GM18498 (cell line): ENCODE measurements at regions not wholly inside any gene's neighbourhood (a gene's known extent, or its start where the extent isn't known, plus 50 kb on each side); places are given as distances from the start of the nearest gene placed in this dataset.
"Not testable (repeated sequence)": the region's sequence is repeated elsewhere in the genome, so short reads cannot be mapped to it uniquely, and the experiment has no call there.

Experiments used
- ATAC-seq: cut with Tn5 transposase; IDR thresholded peaks from one replicate; pipeline ENCODE4 v1.9.1; 2021; ENCODE audit warnings: mild to moderate bottlenecking, moderate library complexity; ENCODE audit not compliant: unreplicated experiment

GRCh38 chr6:78500299-78501089, 366.9 kb upstream of the IRAK1BP1 start:
- ATAC-seq, result no peak

DNA sequence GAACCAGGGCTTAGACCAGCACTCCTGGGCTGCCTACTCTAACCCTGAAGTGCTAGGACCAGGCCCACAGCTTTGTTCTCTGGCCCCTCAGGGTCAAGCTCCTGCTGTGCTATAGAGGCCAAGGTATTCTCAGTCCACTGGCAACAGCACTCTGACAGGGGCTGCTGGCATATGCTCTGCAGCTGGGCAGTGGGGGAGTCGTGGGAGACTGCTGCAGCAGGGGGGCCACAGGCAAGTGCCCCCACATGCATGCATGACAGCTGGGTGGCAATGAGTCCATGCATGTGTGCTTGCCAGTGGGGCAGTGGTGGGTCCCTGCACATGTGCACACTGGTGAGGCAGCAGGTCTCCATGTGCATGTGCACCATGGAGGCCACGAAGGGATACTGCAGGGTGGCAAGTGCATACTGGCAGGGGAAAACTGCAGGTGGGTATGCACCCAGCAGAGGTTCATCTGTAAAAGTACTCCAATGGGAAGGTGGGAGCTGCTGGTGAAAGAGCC, 364.9 kb upstream of the IRAK1BP1 start:
- no peak for ATAC-seq

- ATAC-seq, result no peak
Measured at GRCh38 chr6:78505178-78505577, 362.2 kb upstream of the IRAK1BP1 start.

DNA sequence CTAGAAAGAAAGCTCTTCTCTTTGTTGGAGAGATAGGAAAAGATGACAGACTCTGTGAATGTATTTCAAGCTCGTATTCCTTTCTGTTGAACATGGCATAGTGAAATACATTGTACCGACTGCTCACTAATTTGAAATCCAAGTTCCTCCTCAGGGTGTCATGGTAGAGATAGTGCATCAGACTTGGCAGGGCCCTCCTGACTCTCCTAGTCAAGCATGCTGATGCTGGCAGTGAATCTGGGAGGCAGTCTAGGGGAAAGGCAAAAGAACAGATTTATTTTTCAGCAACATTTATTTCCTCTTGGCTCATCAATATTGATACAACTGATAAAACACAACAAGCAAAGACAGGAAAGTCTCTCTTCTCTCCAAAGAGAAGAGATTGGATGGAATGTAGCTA, 356.3 kb upstream of the IRAK1BP1 start:
- ATAC-seq, result no peak

GRCh38 chr6:78513856-78514255, 353.5 kb upstream of the IRAK1BP1 start:
- ATAC-seq, result no peak

DNA sequence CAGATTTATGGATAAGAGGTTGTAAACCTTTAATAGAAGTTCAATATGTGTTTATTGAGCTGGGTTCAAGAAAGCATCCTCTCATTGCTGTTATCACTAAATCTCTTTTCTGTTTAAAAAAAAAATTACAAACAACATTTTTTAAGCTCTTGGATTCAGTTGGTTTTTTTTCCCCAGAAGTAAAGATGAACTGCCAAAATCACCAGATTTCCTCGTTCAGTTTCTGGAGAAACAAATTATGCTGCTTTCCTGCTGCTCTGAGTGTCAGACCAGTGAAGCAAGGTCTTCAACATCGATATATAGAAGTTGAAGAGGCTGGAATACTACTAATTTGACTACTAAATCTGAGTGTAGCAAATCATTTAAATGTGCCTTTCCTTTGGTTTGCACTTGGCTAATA, 352.1 kb upstream of the IRAK1BP1 start:
- no peak for ATAC-seq

GRCh38 chr6:78517399-78517798, 350.0 kb upstream of the IRAK1BP1 start:
- ATAC-seq, result no peak

GRCh38 chr6:78523622-78524021, 343.7 kb upstream of the IRAK1BP1 start:
- ATAC-seq, result no peak

GRCh38 chr6:78525976-78526375, 341.4 kb upstream of the IRAK1BP1 start:
- no peak for ATAC-seq

- no peak for ATAC-seq
Measured at GRCh38 chr6:78526432-78526831, 340.9 kb upstream of the IRAK1BP1 start.

- no peak for ATAC-seq
Measured at GRCh38 chr6:78528926-78529325, 338.4 kb upstream of the IRAK1BP1 start.

DNA sequence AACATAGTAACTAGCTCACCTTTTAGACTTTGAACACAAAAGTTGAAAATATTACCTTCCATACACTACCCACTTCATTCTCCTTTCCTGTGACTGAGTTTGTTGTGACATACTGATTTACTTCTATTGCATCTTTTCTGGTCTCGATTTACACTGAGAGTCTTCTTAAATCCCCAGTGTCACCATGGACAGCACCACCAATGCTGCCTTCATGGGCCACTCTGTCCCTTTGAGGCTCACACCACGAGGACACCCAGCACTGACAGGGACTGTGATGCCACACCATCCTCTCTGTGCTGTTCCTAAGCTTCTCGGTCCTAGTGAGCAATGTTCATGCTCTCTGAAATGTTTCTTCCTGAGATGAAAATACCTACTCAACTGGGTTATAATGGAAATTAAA, 337.1 kb upstream of the IRAK1BP1 start:
- ATAC-seq, result no peak

- no peak for ATAC-seq
Measured at GRCh38 chr6:78533426-78533825, 333.9 kb upstream of the IRAK1BP1 start.

GRCh38 chr6:78533876-78534275, 333.5 kb upstream of the IRAK1BP1 start:
- no peak for ATAC-seq

DNA sequence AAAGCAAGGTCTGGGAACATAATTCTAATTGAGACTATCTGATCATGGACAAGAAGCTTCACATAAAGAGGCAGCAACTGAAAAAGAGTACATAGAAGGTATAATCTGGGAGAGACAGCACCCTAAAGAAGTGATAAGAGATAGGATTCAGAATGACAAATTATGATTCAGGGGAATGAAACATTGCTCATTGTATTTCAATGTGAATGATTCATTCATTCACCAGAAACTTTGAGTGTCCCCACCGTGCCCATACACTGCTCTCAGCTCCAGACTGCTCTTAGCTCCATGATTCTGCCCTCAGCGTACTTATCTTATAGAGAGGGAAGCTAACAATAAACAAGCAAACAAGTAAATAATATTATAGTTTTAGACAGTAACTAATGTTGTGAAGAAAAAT, 329.3 kb upstream of the IRAK1BP1 start:
- ATAC-seq, result no peak

DNA sequence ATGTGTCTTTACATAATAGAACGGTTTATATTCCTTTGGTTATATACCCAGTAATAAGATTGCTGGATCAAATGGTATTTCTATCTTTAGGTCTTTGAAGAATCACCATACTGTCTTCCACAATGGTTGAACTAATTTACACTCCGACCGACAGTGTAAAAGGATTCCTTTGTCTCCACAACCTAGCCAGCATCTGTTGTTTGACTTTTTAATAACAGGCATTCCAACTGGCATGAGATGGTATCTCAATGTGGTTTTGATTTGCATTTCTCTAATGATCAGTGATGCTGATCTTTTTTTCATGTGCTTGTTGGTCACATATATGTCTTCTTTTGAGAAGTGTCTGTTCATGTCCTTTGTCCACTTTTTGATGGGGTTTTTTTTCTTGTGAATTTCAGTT, 319.7 kb upstream of the IRAK1BP1 start:
- not testable (repeated sequence) for ATAC-seq

- no peak for ATAC-seq
Measured at GRCh38 chr6:78551361-78551760, 316.0 kb upstream of the IRAK1BP1 start.

- no peak for ATAC-seq
Measured at GRCh38 chr6:78552435-78552834, 314.9 kb upstream of the IRAK1BP1 start.

DNA sequence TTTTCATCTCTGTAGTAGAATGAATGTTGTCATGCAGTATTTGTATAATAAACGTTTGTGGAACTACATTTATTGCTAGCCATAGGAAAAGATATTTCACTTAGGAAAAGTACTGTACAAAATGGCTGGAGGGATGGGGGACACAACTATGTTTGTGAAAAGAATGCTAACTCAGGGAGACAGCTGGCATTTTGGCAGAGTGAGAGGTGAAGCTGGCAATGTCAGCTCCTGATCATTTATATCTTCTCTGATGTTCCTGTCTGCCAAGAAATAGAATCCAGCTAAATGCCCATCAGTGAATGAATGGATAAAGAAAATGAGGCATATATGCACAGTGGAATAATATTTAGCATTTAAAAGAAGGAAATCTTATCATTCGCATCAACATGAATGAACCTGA, 313.0 kb upstream of the IRAK1BP1 start:
- no peak for ATAC-seq

- ATAC-seq, result no peak
Measured at GRCh38 chr6:78559056-78559455, 308.3 kb upstream of the IRAK1BP1 start.

DNA sequence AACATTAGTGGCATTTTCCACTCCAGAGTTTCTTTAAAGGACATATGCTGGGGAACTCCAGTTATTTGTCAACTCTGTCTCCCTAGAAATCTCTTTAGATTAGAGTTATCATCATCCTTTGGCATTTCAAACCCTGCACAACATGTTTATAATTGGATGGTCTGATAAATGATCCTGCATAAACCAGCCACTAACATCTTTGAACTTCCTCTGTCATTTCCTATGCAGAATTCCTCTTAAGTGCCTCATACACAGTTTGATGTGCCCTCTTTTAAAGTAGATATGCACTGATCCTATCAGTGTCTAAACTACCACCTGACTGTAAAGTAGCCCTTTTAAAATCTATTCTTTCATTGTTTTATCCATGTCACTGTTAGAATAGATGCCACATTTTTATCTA, 306.3 kb upstream of the IRAK1BP1 start:
- ATAC-seq, result no peak

- no peak for ATAC-seq
Measured at GRCh38 chr6:78565997-78566396, 301.4 kb upstream of the IRAK1BP1 start.

- ATAC-seq, result no peak
Measured at GRCh38 chr6:78570044-78570443, 297.3 kb upstream of the IRAK1BP1 start.
